ENCODE measurements at regions not wholly inside any gene's neighbourhood (a gene's known extent, or its start where the extent isn't known, plus 50 kb on each side); places are given as distances from the start of the nearest gene placed in this dataset.

DNA sequence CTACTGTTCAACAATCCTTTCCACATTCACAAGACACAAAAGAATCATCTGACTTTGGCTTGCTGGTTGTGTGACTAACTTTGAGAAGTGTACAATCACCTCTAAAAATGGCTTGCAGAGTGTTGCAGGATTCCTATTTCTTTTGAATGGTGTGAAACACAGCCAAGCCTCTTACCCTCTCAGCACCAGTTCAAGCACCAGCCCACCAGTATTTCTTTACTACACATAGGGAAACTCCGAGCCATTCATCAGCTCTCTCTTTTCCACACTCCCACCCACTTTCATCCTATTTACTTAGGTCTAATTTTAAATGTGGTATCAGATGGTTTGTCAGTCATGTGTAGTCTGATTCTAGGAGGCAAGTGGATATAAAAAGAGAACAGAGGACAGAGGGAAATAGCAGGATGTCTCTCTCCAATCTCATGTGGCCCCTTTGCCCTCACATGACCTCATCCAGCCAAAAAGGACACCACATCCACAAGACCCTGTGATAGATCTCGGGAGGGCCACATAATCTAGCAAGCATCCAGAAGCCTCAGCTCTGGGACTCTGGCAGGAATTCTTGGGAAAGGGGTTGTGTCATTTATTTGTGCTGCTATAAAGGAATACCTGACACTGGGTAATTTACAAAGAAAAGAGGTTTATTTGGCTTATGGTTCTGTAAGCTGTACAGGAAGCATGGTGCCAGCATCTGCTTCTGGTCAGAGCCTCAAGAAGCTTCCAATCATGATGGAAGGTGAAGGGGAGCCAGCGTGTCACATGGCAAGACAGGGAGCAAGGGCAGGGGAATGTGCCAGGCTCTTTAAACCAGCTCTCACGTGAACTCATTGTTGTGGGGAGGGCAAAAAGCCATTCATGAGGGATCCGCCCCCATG is 66.8 kb upstream of the NEBL start:
- TF ChIP-seq YY1 (IDR thresholded peaks at IDR 0.05; ENCODE audit: insufficient read depth, insufficient read length) (no peak), SUZ12 (IDR thresholded peaks at IDR 0.05; ENCODE audit: extremely low read depth, insufficient read depth, insufficient read length) (no peak)

Data from NT2/D1 (cell line).